PC-3 (cell line): ENCODE measurements at regions not wholly inside any gene's neighbourhood (a gene's known extent, or its start where the extent isn't known, plus 50 kb on each side); places are given as distances from the start of the nearest gene placed in this dataset.

Experiments used
- EZH2 ChIP-seq: fragments of 300-600 bp; sonication (generic); IDR thresholded peaks from one replicate; pipeline ENCODE4 v1.6.1; 2017; ENCODE audit warnings: antibody characterized with exemption, mild to moderate bottlenecking, low read length; ENCODE audit not compliant: unreplicated experiment
- EZH2phosphoT487 ChIP-seq: fragments of 300-600 bp; sonication (generic); IDR thresholded peaks from 2 replicates; pipeline ENCODE4 v1.6.1; 2018; ENCODE audit warnings: mild to moderate bottlenecking, antibody characterized with exemption, low read length, borderline replicate concordance
- TF ChIP-seq, protein P1 (sequence below): fragments of 300-600 bp; sonication (generic); conservative IDR thresholded peaks from 2 replicates; pipeline ENCODE4 v1.5.1; 2017; ENCODE audit warnings: antibody characterized with exemption, low read depth, mild to moderate bottlenecking, low read length

DNA sequence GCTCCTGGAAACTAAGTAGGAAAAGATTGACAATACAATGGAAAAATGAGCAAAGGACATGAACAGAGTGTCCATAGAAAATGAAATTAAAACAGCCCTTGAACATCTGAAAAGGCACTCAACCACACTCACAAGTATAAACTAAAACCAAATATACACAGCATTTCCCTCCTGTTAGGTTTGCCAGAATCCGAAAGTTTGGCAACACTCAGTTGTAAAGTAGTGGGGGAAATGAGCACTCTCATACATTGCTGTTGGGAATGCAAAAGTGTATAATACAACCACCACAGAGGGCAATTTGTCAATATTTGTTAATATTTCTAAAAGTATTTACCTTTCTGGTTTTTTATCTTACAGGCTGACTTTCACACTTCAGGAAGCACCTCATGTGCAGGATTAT is 84.2 kb upstream of the TMEM164 start:
- TF ChIP-seq, protein P1, sequence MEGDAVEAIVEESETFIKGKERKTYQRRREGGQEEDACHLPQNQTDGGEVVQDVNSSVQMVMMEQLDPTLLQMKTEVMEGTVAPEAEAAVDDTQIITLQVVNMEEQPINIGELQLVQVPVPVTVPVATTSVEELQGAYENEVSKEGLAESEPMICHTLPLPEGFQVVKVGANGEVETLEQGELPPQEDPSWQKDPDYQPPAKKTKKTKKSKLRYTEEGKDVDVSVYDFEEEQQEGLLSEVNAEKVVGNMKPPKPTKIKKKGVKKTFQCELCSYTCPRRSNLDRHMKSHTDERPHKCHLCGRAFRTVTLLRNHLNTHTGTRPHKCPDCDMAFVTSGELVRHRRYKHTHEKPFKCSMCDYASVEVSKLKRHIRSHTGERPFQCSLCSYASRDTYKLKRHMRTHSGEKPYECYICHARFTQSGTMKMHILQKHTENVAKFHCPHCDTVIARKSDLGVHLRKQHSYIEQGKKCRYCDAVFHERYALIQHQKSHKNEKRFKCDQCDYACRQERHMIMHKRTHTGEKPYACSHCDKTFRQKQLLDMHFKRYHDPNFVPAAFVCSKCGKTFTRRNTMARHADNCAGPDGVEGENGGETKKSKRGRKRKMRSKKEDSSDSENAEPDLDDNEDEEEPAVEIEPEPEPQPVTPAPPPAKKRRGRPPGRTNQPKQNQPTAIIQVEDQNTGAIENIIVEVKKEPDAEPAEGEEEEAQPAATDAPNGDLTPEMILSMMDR, result no peak
- TF ChIP-seq EZH2phosphoT487, result no peak
- TF ChIP-seq EZH2, result no peak
